ENCODE measurements at regions not wholly inside any gene's neighbourhood (a gene's known extent, or its start where the extent isn't known, plus 50 kb on each side); places are given as distances from the start of the nearest gene placed in this dataset.

DNA sequence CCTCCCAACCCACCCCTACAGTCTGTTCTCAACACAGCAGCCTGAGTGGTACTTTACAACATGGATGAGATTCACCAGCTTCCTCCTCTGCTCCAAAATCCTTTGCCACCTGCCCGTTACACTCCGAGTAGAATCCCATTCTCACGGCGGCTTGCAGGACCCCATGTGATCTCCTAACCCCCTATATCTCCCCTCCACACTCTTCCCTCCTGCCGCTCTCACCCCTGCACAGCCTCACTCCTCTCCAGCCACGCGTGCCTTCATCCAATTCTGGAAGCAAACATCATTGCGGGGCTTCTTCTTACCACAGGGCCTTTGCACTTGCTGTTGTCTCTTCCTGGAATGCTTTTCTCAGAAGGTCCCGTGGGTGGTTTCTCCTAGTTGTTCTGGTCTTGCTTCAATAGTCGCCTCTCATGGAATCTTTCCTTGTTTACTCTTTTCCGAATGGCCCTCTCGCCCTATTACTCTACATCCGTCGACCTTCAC, 472.3 kb downstream of the CDH26 start:
- H3K36me3 ChIP-seq: no peaks in the 10 kb centered on the region
- H3K9me3 ChIP-seq (ENCODE audit: low read depth): no peaks in the 10 kb centered on the region
- Mint-ChIP-seq H3K27ac (no peak overlapping the region), H3K9me3 (no peaks in the 10 kb centered on the region), H3K4me1 (no peaks in the 10 kb centered on the region), H3K27me3 (ENCODE audit: insufficient read depth, low read depth) (peaks cover 6% of the 10 kb centered on the region), H3K4me3 (no peak overlapping the region), H3K36me3 (no peaks in the 10 kb centered on the region)
- no peaks in the 10 kb centered on the region for H3K4me1 ChIP-seq
- H3K9ac ChIP-seq: no peak overlapping the region
- TF ChIP-seq, protein P1, sequence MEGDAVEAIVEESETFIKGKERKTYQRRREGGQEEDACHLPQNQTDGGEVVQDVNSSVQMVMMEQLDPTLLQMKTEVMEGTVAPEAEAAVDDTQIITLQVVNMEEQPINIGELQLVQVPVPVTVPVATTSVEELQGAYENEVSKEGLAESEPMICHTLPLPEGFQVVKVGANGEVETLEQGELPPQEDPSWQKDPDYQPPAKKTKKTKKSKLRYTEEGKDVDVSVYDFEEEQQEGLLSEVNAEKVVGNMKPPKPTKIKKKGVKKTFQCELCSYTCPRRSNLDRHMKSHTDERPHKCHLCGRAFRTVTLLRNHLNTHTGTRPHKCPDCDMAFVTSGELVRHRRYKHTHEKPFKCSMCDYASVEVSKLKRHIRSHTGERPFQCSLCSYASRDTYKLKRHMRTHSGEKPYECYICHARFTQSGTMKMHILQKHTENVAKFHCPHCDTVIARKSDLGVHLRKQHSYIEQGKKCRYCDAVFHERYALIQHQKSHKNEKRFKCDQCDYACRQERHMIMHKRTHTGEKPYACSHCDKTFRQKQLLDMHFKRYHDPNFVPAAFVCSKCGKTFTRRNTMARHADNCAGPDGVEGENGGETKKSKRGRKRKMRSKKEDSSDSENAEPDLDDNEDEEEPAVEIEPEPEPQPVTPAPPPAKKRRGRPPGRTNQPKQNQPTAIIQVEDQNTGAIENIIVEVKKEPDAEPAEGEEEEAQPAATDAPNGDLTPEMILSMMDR (IDR thresholded peaks at IDR 0.05): no peak
- no peak for TF ChIP-seq EZH2 (IDR thresholded peaks at IDR 0.05)
- TF ChIP-seq EZH2phosphoT487 (IDR thresholded peaks at IDR 0.05): no peak
- no peak for DNase-seq (ENCODE audit: low spot score)
- no peak overlapping the region for H3K27ac ChIP-seq
- no peaks in the 10 kb centered on the region for H3K27me3 ChIP-seq
- H3F3A ChIP-seq (ENCODE audit: low read depth): no peaks in the 10 kb centered on the region
- no peaks in the 10 kb centered on the region for H4K20me1 ChIP-seq (ENCODE audit: low read depth)
- no peak overlapping the region for H3K4me2 ChIP-seq
- H2AFZ ChIP-seq (replicated peaks): no peak overlapping the region
- no peaks in the 10 kb centered on the region for H3K79me2 ChIP-seq (ENCODE audit: low read depth)
- no peak overlapping the region for H3K4me3 ChIP-seq

DNA sequence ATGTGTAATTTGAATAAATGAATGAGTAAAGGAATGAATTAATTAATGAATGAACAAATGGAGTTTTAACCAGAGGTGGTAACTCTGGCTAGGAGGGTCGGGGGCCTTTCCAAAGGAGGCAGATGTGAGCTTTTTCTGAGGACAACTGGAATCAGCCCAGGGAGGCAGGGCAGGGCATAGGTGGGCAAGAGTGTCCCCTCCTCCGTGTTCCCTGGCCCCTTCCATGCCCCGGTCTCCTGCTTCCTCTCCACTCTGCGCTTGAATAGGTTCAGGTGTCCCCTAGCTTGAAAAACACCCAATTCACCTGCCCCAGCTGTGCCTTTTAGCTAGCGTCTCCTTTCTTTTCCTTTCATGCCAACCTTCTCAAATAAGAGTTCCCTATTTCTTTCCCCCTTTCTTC, 473.1 kb downstream of the CDH26 start:
- no peak overlapping the region for H3K4me3 Mint-ChIP-seq
- peaks cover 6% of the 10 kb centered on the region for H3K27me3 Mint-ChIP-seq (ENCODE audit: insufficient read depth, low read depth)
- Histone ChIP-seq H3K9ac (no peak overlapping the region), H3F3A (ENCODE audit: low read depth) (no peaks in the 10 kb centered on the region), H3K4me3 (no peak overlapping the region), H3K79me2 (ENCODE audit: low read depth) (no peaks in the 10 kb centered on the region), H3K27me3 (no peaks in the 10 kb centered on the region), H4K20me1 (ENCODE audit: low read depth) (no peaks in the 10 kb centered on the region), H3K36me3 (no peaks in the 10 kb centered on the region), H3K27ac (no peak overlapping the region), H3K9me3 (ENCODE audit: low read depth) (no peaks in the 10 kb centered on the region), H2AFZ (replicated peaks) (no peak overlapping the region), H3K4me1 (no peaks in the 10 kb centered on the region), H3K4me2 (no peak overlapping the region)
- no peaks in the 10 kb centered on the region for H3K36me3 Mint-ChIP-seq
- DNase-seq (ENCODE audit: low spot score): no peak
- no peak for TF ChIP-seq EZH2 (IDR thresholded peaks at IDR 0.05)
- no peak for TF ChIP-seq EZH2phosphoT487 (IDR thresholded peaks at IDR 0.05)
- TF ChIP-seq, protein P1 (IDR thresholded peaks at IDR 0.05): no peak
- H3K27ac Mint-ChIP-seq: no peak overlapping the region
- no peaks in the 10 kb centered on the region for H3K9me3 Mint-ChIP-seq
- no peaks in the 10 kb centered on the region for H3K4me1 Mint-ChIP-seq

DNA sequence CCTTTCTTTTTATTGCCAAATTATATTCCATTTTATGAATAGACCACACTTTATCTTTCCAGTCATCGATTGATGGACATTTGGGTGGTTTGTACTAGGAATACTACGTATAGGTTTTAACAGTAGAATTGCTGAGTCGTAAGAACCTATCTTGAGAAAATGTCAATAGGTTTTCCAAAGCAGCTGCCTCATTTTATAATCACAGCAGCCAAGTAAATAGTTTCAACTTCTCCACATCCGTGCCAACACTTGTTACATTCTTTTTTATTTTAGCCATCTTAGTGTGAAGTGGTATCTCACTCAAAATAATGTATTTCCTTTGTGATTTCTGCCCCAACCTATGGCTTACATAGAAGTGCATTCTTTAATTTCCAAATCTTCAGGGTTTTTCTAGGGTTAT, 479.2 kb downstream of the CDH26 start:
- Histone ChIP-seq H3F3A (ENCODE audit: low read depth) (no peaks in the 10 kb centered on the region), H3K27me3 (no peaks in the 10 kb centered on the region), H3K9me3 (ENCODE audit: low read depth) (no peaks in the 10 kb centered on the region), H3K4me3 (no peak overlapping the region), H3K36me3 (no peaks in the 10 kb centered on the region), H3K4me1 (no peaks in the 10 kb centered on the region), H3K79me2 (ENCODE audit: low read depth) (no peaks in the 10 kb centered on the region), H3K4me2 (no peak overlapping the region), H2AFZ (replicated peaks) (no peak overlapping the region), H3K9ac (no peak overlapping the region), H4K20me1 (ENCODE audit: low read depth) (no peaks in the 10 kb centered on the region), H3K27ac (no peak overlapping the region)
- Mint-ChIP-seq H3K36me3 (no peaks in the 10 kb centered on the region), H3K27me3 (ENCODE audit: insufficient read depth, low read depth) (no peaks in the 10 kb centered on the region), H3K9me3 (peaks cover 6% of the 10 kb centered on the region), H3K4me1 (no peaks in the 10 kb centered on the region), H3K4me3 (no peak overlapping the region), H3K27ac (no peak overlapping the region)
- TF ChIP-seq EZH2phosphoT487 (IDR thresholded peaks at IDR 0.05): no peak
- TF ChIP-seq, protein P1 (IDR thresholded peaks at IDR 0.05): no peak
- TF ChIP-seq EZH2 (IDR thresholded peaks at IDR 0.05): no peak
- no peak for DNase-seq (ENCODE audit: low spot score)
